GM04504 (cell line): ENCODE measurements at regions not wholly inside any gene's neighbourhood (a gene's known extent, or its start where the extent isn't known, plus 50 kb on each side); places are given as distances from the start of the nearest gene placed in this dataset.

Experiments
- DNase-seq: peaks from one replicate; pipeline ENCODE4 v3.0.0-alpha.2; 2012; ENCODE audit warnings: low read depth

DNA sequence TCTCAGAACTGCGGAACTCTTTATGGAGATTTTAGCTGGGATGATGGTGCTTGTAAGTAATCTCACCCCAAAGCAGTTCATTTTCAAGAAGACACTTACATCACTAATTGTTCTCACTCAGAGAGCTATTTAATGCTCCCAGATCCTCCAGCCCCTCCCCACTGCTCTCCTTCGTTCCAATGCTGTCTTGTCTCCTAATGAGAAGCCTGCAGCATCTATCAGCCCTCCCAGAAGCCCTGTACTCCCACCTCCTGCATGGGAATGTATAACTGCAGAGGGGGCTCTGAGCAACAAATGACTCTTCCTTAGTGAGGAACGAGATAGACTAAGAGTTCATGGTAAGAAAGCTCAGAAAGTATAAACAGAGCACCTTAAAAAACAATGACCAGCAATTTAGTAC lies 377.4 kb upstream of the RUNX1 start:
- DNase-seq: no peak

- no peak for DNase-seq
Observed at GRCh38 chr21:35424122-35424521, 375.0 kb upstream of the RUNX1 start.

DNA sequence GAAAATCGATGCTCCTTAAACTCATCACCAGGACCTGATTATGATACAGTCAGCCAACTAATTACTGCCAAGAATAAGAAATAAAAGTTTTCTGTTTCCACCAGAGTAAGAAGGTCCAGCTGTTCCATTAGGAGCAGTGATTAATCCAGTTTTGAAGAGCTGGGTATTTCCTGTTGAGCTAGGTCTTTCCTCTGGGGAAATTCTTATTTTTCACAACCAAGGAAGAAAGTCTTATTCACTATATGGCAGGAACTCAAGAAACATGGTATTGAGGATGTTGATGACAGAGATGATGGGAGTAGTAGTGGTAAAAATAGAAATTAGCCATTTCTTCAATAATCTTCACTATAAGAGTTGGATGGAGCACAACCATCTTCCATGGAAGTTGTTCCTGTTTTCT lies 374.6 kb upstream of the RUNX1 start:
- DNase-seq: peak; percentile 26

- DNase-seq: no peak
Observed at GRCh38 chr21:35422011-35422410, 372.9 kb upstream of the RUNX1 start.

GRCh38 chr21:35421221-35421620 lies 372.1 kb upstream of the RUNX1 start:
- no peak for DNase-seq

- DNase-seq: no peak
Observed at GRCh38 chr21:35420656-35421055, 371.6 kb upstream of the RUNX1 start.

DNA sequence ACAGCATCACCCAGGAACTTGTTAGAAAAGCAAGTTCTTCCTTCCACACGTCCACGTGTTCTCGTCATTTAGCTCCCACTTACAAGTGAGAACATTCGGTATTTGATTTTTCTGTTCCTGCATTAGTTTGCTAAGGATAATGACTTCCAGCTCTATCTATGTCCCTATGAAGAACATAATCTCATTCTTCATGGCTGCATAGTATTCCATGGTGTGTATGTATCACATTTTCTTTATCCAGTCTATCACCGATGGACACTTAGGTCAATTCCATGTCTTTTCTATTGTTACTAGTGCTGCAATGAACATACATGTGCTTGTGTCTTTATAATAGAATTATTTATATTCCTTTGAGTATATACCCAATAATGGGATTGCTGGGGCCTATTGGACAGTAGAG lies 368.7 kb upstream of the RUNX1 start:
- no peak for DNase-seq

GRCh38 chr21:35416866-35417489 lies 367.9 kb upstream of the RUNX1 start:
- no peak for DNase-seq

DNA sequence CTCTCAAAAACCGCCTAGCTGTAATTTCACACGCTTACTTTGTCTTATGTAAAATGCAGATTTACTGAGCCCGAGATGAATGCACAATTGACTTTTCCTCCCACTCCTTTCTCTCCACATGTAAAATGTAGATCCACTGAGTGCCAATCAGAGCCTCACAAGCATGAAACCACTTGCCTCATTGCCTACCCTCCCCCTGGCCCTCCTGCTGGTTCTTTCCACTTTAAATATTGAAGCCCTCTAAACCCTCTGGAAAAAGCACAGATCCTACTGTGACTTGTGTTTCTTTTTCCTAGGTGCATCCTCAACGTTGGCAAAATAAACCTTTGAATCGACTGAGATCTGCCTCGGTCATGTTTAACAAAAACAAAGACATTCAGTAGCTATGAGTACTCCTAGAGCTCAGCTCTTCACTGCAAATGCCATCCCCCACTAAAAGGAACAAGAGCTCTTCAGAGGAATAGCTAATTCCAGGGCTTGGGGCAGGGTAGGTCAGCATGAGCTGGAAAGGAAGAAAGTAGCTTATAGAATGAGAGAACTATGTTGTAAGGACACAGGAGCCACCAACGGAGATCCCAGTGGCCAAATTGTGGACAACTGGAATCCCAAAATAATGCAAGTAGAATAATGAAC lies 365.5 kb upstream of the RUNX1 start:
- no peak for DNase-seq

DNA sequence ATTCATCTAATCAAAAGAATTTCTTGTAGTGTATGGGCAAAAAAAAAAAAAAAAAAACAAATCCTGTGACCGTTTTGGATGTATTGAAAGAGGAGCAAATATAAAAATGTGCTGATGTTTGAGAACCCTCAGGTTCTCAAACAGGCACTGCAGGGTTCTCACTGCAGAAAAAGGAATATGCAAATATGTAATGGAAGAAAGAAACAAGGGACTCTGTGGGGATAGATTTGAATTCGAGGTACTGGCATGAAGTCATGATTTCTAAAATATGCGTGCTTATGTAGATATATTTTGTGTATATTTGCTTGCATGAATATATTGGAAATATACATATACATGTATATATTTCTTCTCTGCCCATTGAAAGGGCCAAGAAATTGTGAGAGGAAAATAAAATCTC lies 365.0 kb upstream of the RUNX1 start:
- no peak for DNase-seq

GRCh38 chr21:35412231-35412630 lies 363.1 kb upstream of the RUNX1 start:
- DNase-seq: no peak

DNA sequence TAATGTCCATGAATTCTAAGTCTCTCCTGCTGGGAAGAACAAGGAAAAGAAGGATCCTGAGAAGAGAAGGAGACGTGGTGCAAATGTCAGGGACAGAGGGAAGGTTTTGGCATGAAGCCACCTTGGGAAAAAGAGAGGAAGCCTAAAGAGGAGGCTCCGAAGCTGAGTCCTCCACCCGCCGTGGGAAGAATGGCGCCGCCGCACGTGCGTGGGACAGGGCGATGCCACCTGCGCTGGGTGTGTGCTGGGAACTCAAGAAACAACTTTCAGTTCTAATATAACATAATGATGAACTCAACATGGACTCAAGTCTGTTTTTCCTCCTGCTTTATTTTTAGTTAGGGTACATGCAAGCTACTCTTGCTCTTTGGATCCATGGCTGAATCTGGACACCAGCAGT lies 362.3 kb upstream of the RUNX1 start:
- DNase-seq: no peak

GRCh38 chr21:35410656-35411055 lies 361.6 kb upstream of the RUNX1 start:
- no peak for DNase-seq

DNA sequence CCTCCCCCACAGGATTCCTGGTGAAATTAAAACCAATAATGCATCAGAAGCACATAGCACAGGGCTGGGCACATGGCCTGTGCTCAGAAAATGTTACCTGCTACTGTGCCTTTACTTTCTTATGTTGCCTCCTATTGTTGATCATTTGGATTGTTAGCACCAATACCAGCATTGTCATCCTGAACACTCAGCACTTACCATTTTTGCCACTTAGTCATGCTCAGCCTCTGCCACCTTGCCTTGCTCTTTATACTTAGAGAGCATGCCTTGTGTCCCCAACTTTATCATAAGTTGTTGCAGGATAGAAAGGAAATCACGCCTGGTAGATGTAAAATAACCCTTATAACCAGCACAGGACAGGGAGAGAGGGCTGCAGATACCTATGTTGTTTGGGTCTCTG lies 361.0 kb upstream of the RUNX1 start:
- no peak for DNase-seq

GRCh38 chr21:35408401-35408800 lies 359.3 kb upstream of the RUNX1 start:
- DNase-seq: peak; percentile 26

DNA sequence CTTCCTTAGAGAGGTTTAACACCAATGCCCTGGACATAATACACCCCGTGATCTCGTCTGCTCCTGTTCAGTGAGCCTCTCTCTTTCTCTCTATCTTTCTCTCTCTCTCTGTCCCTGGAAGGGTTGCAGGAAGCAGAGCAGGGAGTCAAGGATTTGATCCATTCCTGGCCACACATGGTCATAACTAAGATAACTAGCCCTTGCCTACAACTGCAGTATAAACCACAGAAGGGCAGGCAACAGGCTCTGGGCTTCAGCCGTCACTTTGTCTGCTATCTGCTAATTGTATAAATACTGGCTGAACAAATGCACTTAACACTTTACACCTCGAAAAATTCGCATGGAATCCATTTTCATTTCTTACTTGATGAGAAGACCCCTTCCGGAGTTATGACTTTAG lies 357.5 kb upstream of the RUNX1 start:
- no peak for DNase-seq

- DNase-seq: no peak
Observed at GRCh38 chr21:35405981-35406380, 356.9 kb upstream of the RUNX1 start.

DNA sequence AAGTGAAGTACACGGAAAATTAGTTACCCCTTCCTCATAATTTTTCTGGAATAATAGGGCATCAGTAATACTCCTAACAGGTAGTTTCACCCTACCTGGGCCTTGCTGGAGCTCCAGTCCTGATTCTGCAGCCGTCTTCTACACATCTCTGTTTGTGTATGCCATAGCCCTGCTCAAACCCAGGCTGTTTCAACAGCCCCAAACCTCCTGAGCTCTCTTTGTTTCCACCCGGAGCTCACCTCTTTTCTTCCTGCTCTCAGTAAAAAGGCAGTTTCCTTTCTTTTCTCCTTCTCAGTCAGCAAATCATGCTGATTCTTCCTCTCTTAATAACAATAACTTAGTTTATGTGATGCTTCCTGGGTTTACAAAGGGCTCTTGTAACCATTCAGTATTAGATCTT lies 355.1 kb upstream of the RUNX1 start:
- DNase-seq: no peak

DNA sequence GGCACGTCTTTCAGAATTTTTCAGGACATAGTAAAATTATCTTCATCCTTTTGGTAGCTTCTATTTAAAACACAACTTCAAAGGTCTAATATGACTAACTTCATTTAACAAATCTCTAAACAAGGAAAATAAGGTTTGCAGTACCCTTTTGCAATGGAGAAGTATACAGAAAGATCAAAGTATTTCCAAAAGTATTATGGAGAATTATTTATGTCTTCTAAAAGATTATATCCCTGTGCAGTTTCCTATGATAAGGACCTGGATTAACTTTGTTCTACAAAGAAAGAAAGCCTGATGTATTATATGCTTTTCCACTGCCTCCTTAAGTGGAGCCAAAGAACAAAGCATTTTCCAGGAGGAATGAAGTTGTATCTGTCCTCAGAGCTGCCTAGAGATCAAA lies 353.0 kb upstream of the RUNX1 start:
- DNase-seq: no peak

GRCh38 chr21:35401476-35401875 lies 352.4 kb upstream of the RUNX1 start:
- DNase-seq: no peak

DNA sequence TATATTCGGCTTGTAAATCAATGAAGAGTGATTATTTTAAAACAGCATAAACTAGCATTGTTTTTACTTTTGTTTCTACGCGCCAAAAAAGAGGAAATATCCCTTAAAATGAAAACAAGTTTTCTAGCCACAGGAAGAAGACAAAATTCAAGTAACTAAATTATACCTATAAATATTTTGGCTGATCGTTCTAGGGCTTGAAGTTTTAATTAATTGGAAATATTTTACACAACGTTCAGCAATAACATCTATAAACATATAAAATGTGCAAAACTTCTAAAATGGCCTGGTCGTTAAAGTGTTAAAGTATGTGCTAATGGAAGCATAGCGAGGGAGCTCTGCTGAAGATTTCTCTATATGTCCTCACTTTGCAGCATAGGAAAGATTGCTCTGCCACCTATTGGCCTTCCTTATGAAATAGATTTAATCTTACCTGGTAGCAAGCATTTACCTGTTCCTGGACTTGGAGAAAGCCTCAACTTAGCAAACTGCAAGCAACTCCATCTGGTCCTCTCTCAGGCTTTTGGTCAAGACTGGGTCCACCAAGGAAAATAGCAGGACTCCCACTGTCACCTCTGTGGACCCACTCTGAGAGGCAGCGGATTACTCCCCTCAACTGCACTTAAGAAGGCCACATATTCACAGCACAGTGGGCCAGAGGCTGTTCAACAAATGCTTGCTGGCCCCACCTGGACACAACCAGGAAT lies 351.3 kb upstream of the RUNX1 start:
- peak; percentile 24 for DNase-seq

DNA sequence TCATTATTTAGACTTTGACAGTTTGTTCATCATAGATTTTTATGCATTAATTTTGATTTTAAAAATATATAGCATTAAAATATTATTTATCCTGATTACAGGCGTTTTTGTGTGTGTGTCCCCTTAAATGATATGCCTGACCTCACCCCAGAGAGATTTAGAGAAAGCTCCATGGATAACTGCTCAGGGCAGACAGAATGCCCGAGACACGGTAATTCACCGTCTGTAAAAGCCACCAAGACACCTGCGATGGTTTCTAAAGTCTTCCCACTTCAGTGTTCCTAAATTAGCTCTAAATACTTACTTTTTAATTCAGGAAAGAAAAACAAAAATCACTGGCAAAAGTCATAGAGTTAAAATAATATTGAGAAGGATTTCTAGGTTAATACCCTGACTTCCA lies 350.6 kb upstream of the RUNX1 start:
- no peak for DNase-seq

GRCh38 chr21:35399002-35399530 lies 350.0 kb upstream of the RUNX1 start:
- DNase-seq: no peak
